Activated CD4-positive, alpha-beta T cell treated with anti-CD3 and anti-CD28 coated beads, Interleukin-2, amount 10 ng/mL, durations not matched to agents 24 days and 14 days (primary cell): ENCODE measurements at regions not wholly inside any gene's neighbourhood (a gene's known extent, or its start where the extent isn't known, plus 50 kb on each side); places are given as distances from the start of the nearest gene placed in this dataset.

ENCODE experiments used
- DNase-seq: peaks from one replicate; pipeline ENCODE4 v3.0.0; 2022
- H3K27ac Mint-ChIP-seq: one replicate; pipeline ENCODE4 v1.8.0; 2022; ENCODE audit warnings: mild to moderate bottlenecking, mixed read lengths
- H3K27me3 Mint-ChIP-seq: one replicate; pipeline ENCODE4 v1.8.0; 2022; ENCODE audit warnings: mixed read lengths
- H3K36me3 Mint-ChIP-seq: one replicate; pipeline ENCODE4 v1.8.0; 2022; ENCODE audit warnings: low read depth, mild to moderate bottlenecking, mixed read lengths
- H3K4me1 Mint-ChIP-seq: one replicate; pipeline ENCODE4 v1.8.0; 2021; ENCODE audit warnings: mixed read lengths
- H3K4me3 Mint-ChIP-seq: one replicate; pipeline ENCODE4 v1.8.0; 2022; ENCODE audit warnings: mild to moderate bottlenecking, moderate library complexity, mixed read lengths
- H3K9me3 Mint-ChIP-seq: one replicate; pipeline ENCODE4 v1.8.0; 2021; ENCODE audit warnings: mixed read lengths
- intact Hi-C: fragments of 100-400 bp; cut with micrococcal nuclease; formaldehyde crosslinking; loops from one replicate; pipeline ENCODE4 v1.15.1; 2023

DNA sequence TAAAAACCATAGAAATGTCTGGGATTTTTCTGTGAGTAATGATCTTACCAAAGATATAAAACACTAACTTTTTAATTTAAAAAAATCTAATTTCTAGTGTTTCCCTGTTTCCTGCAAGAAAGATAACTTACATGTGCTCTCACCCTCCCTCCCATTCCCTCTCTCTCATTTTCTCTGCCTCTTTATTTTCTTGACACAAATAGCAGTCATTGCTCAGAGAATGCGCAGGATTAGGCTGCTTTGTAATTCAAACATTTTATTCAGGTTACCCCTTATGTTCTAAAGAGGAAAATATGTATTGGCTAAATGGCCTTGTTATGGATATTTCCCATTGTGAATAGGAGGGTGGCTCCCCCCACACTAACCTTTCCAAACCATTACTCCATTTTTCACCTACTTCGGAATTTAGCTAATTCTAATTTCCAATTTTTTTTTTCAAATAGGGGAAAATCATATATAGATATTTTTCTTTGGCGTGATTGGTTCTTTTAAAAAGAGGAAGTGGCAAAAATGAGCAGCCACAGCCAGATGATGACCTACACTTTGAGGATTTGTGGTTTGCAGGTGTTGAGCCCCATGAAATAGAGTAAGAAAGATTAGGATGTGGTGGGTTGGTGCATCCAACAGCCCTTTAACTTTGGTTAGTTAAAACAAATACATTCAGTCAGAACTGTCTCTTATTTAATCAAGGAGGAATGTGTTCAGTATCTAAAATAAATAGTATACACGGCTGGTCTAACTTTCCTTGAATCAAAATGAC lies 554.4 kb downstream of the IGSF11 start:
- Mint-ChIP-seq H3K4me1 (no peaks in the 10 kb centered on the region), H3K27me3 (no peaks in the 10 kb centered on the region), H3K4me3 (no peak overlapping the region), H3K9me3 (no peaks in the 10 kb centered on the region), H3K36me3 (no peaks in the 10 kb centered on the region), H3K27ac (no peak overlapping the region)
- intact Hi-C loops, result no loop called here
- no peak for DNase-seq

- Mint-ChIP-seq H3K27ac (no peak overlapping the region), H3K4me3 (no peak overlapping the region), H3K9me3 (no peaks in the 10 kb centered on the region), H3K4me1 (no peaks in the 10 kb centered on the region), H3K27me3 (no peaks in the 10 kb centered on the region), H3K36me3 (no peaks in the 10 kb centered on the region)
- intact Hi-C loops, result no loop called here
- DNase-seq, result no peak
Measured at GRCh38 chr3:118485693-118486092, 549.0 kb downstream of the IGSF11 start.

GRCh38 chr3:118487734-118488133 lies 546.9 kb downstream of the IGSF11 start:
- no peak for DNase-seq
- Mint-ChIP-seq H3K27me3 (no peaks in the 10 kb centered on the region), H3K4me1 (no peaks in the 10 kb centered on the region), H3K4me3 (no peak overlapping the region), H3K36me3 (no peaks in the 10 kb centered on the region), H3K27ac (no peak overlapping the region), H3K9me3 (no peaks in the 10 kb centered on the region)
- intact Hi-C loops, result no loop called here

- Mint-ChIP-seq H3K4me1 (no peaks in the 10 kb centered on the region), H3K4me3 (no peak overlapping the region), H3K36me3 (no peaks in the 10 kb centered on the region), H3K27ac (no peak overlapping the region), H3K9me3 (no peaks in the 10 kb centered on the region), H3K27me3 (no peaks in the 10 kb centered on the region)
- intact Hi-C loops, result no loop called here
- DNase-seq, result no peak
Measured at GRCh38 chr3:118488732-118489131, 545.9 kb downstream of the IGSF11 start.

GRCh38 chr3:118495206-118495605 lies 539.4 kb downstream of the IGSF11 start:
- intact Hi-C loops, result no loop called here
- no peaks in the 10 kb centered on the region for H3K9me3 Mint-ChIP-seq

DNA sequence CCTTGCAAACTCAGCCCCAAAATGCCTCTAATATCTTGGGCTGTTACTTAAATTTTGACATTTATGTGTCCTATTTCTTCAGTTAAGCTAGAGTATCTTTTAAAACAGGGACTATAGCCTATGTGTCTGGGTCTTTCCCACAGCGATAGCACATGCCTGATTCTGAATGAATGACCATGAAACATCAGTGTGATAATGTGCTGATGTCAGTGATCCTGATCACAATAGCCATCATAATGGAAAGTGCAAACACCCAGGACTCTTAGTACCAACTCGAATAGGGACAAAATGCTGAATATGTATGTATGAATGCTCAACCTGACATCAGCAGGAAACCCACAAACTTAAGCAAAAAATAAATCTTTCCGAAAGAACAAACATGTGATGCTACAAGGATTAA lies 537.4 kb downstream of the IGSF11 start:
- intact Hi-C loops, result no loop called here
- H3K27ac Mint-ChIP-seq, result no peak overlapping the region
- no peaks in the 10 kb centered on the region for H3K36me3 Mint-ChIP-seq
- no peaks in the 10 kb centered on the region for H3K4me1 Mint-ChIP-seq
- no peak overlapping the region for H3K4me3 Mint-ChIP-seq
- H3K9me3 Mint-ChIP-seq, result no peaks in the 10 kb centered on the region
- no peaks in the 10 kb centered on the region for H3K27me3 Mint-ChIP-seq
- DNase-seq, result no peak

More at GRCh38 chr3:118495206-118495605, 539.4 kb downstream of the IGSF11 start:
- H3K4me1 Mint-ChIP-seq, result no peaks in the 10 kb centered on the region
- no peaks in the 10 kb centered on the region for H3K27me3 Mint-ChIP-seq
- no peak overlapping the region for H3K27ac Mint-ChIP-seq
- DNase-seq, result no peak
- no peak overlapping the region for H3K4me3 Mint-ChIP-seq
- no peaks in the 10 kb centered on the region for H3K36me3 Mint-ChIP-seq

DNA sequence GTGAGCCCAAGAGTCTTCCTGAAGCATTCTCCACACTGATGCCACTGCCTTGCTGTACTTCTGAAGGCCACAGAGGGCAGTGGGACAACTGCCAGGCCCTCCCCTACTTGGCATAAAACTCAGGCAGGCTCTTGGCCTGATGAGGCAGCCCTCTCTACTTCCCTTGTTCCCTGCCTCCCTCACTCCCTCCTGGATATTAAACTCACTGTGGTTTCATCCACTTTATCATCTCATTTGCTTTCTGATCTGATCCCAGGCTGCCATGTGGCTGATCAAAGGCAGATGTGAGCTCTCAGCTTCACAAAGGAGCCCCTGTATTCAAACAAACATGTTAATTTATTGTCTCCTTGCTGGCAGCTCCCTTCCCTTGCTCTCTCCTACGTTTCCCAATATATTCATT lies 533.5 kb downstream of the IGSF11 start:
- Mint-ChIP-seq H3K27ac (no peak overlapping the region), H3K27me3 (no peaks in the 10 kb centered on the region), H3K9me3 (no peaks in the 10 kb centered on the region), H3K4me1 (no peaks in the 10 kb centered on the region), H3K36me3 (no peaks in the 10 kb centered on the region), H3K4me3 (no peak overlapping the region)
- intact Hi-C loops, result no loop called here
- no peak for DNase-seq

DNA sequence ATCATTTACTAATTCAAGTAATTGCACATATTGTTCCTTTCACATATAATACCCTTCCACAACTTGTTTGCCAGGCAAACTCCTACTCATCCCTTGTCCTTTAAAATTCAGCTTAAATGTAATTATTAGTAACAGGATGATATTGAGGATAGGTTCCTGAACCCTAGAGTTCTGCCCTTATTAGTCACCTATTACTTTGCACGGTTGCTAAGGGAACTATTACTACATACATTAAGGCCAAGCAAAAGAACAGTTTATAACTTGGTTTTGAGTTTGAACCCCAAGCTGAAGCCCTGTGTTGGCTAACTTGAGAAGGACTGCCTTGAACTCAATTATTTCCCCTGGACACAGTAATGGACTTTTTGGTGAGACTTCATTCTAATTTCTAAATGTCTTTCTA lies 529.7 kb downstream of the IGSF11 start:
- no peaks in the 10 kb centered on the region for H3K36me3 Mint-ChIP-seq
- no peaks in the 10 kb centered on the region for H3K27me3 Mint-ChIP-seq
- H3K4me1 Mint-ChIP-seq, result no peaks in the 10 kb centered on the region
- intact Hi-C loops, result no loop called here
- no peak for DNase-seq
- no peak overlapping the region for H3K4me3 Mint-ChIP-seq
- H3K9me3 Mint-ChIP-seq, result no peaks in the 10 kb centered on the region
- no peak overlapping the region for H3K27ac Mint-ChIP-seq

GRCh38 chr3:118505784-118506183 lies 528.9 kb downstream of the IGSF11 start:
- Mint-ChIP-seq H3K4me1 (no peaks in the 10 kb centered on the region), H3K4me3 (no peak overlapping the region), H3K27ac (no peak overlapping the region), H3K9me3 (no peaks in the 10 kb centered on the region), H3K27me3 (no peaks in the 10 kb centered on the region), H3K36me3 (no peaks in the 10 kb centered on the region)
- DNase-seq, result peak; percentile 11
- intact Hi-C loops, result no loop called here

- Mint-ChIP-seq H3K27ac (no peak overlapping the region), H3K4me1 (no peaks in the 10 kb centered on the region), H3K36me3 (no peaks in the 10 kb centered on the region), H3K27me3 (no peaks in the 10 kb centered on the region), H3K4me3 (no peak overlapping the region), H3K9me3 (no peaks in the 10 kb centered on the region)
- DNase-seq, result no peak
- intact Hi-C loops, result no loop called here
Measured at GRCh38 chr3:118511402-118511801, 523.2 kb downstream of the IGSF11 start.

- Mint-ChIP-seq H3K36me3 (no peaks in the 10 kb centered on the region), H3K9me3 (no peaks in the 10 kb centered on the region), H3K27me3 (no peaks in the 10 kb centered on the region), H3K4me3 (no peak overlapping the region), H3K4me1 (no peaks in the 10 kb centered on the region), H3K27ac (no peak overlapping the region)
- intact Hi-C loops, result no loop called here
- DNase-seq, result no peak
Measured at GRCh38 chr3:118512301-118512700, 522.3 kb downstream of the IGSF11 start.

- no peaks in the 10 kb centered on the region for H3K36me3 Mint-ChIP-seq
Measured at GRCh38 chr3:118525077-118525476, 509.6 kb downstream of the IGSF11 start.

DNA sequence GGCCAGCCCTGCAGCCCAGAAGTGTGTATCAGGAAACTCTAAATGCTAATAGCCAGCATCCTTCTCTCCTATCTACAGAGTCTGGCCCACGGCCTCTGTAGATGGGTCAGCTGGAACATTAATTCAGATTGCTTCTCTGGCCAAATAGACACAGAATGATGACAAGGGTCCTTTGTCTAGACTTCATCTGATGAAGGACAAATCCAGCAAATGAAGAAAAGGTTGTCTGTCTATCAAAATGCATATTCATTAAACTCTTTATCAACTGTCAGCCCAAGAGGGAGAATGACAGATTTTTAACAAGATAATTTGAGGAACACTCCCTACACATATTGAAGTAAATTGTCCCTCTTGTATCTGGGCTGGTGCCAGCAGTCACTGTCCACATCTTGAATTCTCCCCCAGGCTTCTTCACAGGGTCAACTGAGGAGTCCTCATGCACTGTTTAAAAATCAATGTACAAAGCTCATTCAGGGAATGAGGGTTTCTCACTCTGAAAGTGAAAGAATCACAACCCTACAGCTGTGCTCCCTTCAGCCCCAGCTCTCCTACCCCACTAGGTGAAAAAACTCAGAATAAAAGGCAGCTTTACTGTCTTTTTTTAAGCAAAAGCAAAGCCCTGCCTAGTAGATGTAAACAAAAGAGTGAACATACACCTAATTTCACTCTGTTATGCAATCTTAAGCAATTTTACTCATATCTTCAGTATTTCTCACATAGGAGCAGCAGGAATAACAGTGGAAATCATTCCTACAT lies 507.7 kb downstream of the IGSF11 start:
- no peaks in the 10 kb centered on the region for H3K27me3 Mint-ChIP-seq
- intact Hi-C loops, result no loop called here

More at GRCh38 chr3:118525077-118525476, 509.6 kb downstream of the IGSF11 start:
- H3K4me3 Mint-ChIP-seq, result no peak overlapping the region
- DNase-seq, result no peak
- H3K27me3 Mint-ChIP-seq, result no peaks in the 10 kb centered on the region
- no peaks in the 10 kb centered on the region for H3K4me1 Mint-ChIP-seq
- no peaks in the 10 kb centered on the region for H3K9me3 Mint-ChIP-seq
- H3K27ac Mint-ChIP-seq, result no peak overlapping the region
- intact Hi-C loops, result no loop called here

GRCh38 chr3:118527514-118528044 lies 507.1 kb downstream of the IGSF11 start:
- no peak overlapping the region for H3K4me3 Mint-ChIP-seq
- no peaks in the 10 kb centered on the region for H3K36me3 Mint-ChIP-seq
- intact Hi-C loops, result no loop called here
- H3K27ac Mint-ChIP-seq, result no peak overlapping the region
- no peak for DNase-seq
- H3K9me3 Mint-ChIP-seq, result no peaks in the 10 kb centered on the region
- no peaks in the 10 kb centered on the region for H3K4me1 Mint-ChIP-seq
- no peaks in the 10 kb centered on the region for H3K27me3 Mint-ChIP-seq

More for the DNA sequence above, 507.7 kb downstream of the IGSF11 start:
- Mint-ChIP-seq H3K36me3 (no peaks in the 10 kb centered on the region), H3K9me3 (no peaks in the 10 kb centered on the region), H3K4me1 (no peaks in the 10 kb centered on the region), H3K4me3 (no peak overlapping the region), H3K27ac (no peak overlapping the region)
- no peak for DNase-seq
